CD14-positive monocyte (primary cell): ENCODE measurements at regions not wholly inside any gene's neighbourhood (a gene's known extent, or its start where the extent isn't known, plus 50 kb on each side); places are given as distances from the start of the nearest gene placed in this dataset.

Experiments
- DNase-seq, 3 donors: peaks; one replicate each; pipeline ENCODE4 v3.0.0-alpha.2; 2011 to 2022
- H2AFZ ChIP-seq: 2 replicates; pipeline ENCODE4 v1.6.0; 2012; ENCODE audit warnings: mild to moderate bottlenecking, low read depth, low read length, inconsistent platforms; ENCODE audit not compliant: insufficient read depth, poor library complexity, severe bottlenecking
- H3K27ac ChIP-seq, 2 donors: 1 replicate in 1 of 2; 2 replicates in 1 of 2; pipeline ENCODE4 v1.5.1; 2012 to 2013; ENCODE audit warnings: low read length in 2 of 2, control low read depth in 1 of 2, inconsistent platforms in 1 of 2, low read depth in 1 of 2, mild to moderate bottlenecking in 1 of 2
- H3K27me3 ChIP-seq, 2 donors: one replicate each; pipeline versions ENCODE4 v1.6.0 to v1.6.1; 2011 to 2013; ENCODE audit warnings: low read length in 2 of 2; ENCODE audit not compliant: control insufficient read depth in 2 of 2, insufficient read depth in 2 of 2
- H3K36me3 ChIP-seq, 2 donors: replicated peaks in 1 of 2; 1 replicate in 1 of 2; 2 replicates in 1 of 2; pipeline versions ENCODE4 v1.5.1 to v1.6.1; 2012 to 2013; ENCODE audit warnings: low read length in 2 of 2, control low read depth in 1 of 2, inconsistent platforms in 1 of 2, mild to moderate bottlenecking in 1 of 2; ENCODE audit not compliant: insufficient read depth in 2 of 2, control insufficient read depth in 1 of 2
- H3K4me1 ChIP-seq, 2 donors: 1 replicate in 1 of 2; 2 replicates in 1 of 2; pipeline versions ENCODE4 v1.5.1 to v1.6.1; 2012 to 2013; ENCODE audit warnings: low read length in 2 of 2, control low read depth in 1 of 2, inconsistent platforms in 1 of 2, mild to moderate bottlenecking in 1 of 2, moderate library complexity in 1 of 2; ENCODE audit not compliant: insufficient read depth in 2 of 2, control insufficient read depth in 1 of 2
- H3K4me2 ChIP-seq: replicated peaks from 2 replicates; pipeline ENCODE3; 2012; ENCODE audit warnings: low read length, moderate library complexity, mild to moderate bottlenecking; ENCODE audit not compliant: poor library complexity, severe bottlenecking; ENCODE audit errors: extremely low read depth
- H3K4me3 ChIP-seq, 3 experiments: fragments of 200-600 bp in 1 of 3; sonication (generic) in 1 of 3; replicated peaks in 1 of 3; 1 replicate in 2 of 3; 2 replicates in 1 of 3; pipeline ENCODE4 v1.5.1; 2011 to 2013; ENCODE audit warnings: low read length in 3 of 3, mild to moderate bottlenecking in 3 of 3, control low read depth in 2 of 3, low read depth in 2 of 3, inconsistent platforms in 1 of 3, moderate library complexity in 1 of 3
- H3K79me2 ChIP-seq: 2 replicates; pipeline ENCODE4 v1.6.0; 2012; ENCODE audit warnings: mild to moderate bottlenecking, control low read depth, inconsistent platforms, low read length, moderate library complexity; ENCODE audit not compliant: insufficient read depth
- H3K9ac ChIP-seq: 2 replicates; pipeline ENCODE4 v1.6.0; 2017; ENCODE audit warnings: low read length, mild to moderate bottlenecking; ENCODE audit not compliant: insufficient read depth, poor library complexity, severe bottlenecking
- H3K9me3 ChIP-seq, 2 donors: replicated peaks in 1 of 2; 1 replicate in 1 of 2; 2 replicates in 1 of 2; pipeline versions ENCODE4 v1.5.1 to v1.6.1; 2012 to 2013; ENCODE audit warnings: low read length in 2 of 2, control low read depth in 1 of 2; ENCODE audit not compliant: control insufficient read depth in 1 of 2, insufficient read depth in 1 of 2
- H4K20me1 ChIP-seq: 2 replicates; pipeline ENCODE4 v1.6.0; 2012; ENCODE audit warnings: mild to moderate bottlenecking, low read length, control low read depth, moderate library complexity; ENCODE audit not compliant: insufficient read depth
- H3K27ac Mint-ChIP-seq, 7 donors: one replicate each; pipeline ENCODE4 v1.8.0; 2020; ENCODE audit warnings: mild to moderate bottlenecking in 7 of 7, mixed read lengths in 7 of 7, moderate library complexity in 6 of 7, inconsistent platforms in 2 of 7
- H3K27me3 Mint-ChIP-seq, 3 donors: one replicate each; pipeline ENCODE4 v1.8.0; 2021 to 2022; ENCODE audit warnings: low read depth in 3 of 3, mild to moderate bottlenecking in 3 of 3, mixed read lengths in 3 of 3, moderate library complexity in 3 of 3, inconsistent platforms in 1 of 3
- H3K36me3 Mint-ChIP-seq, 2 donors: one replicate each; pipeline ENCODE4 v1.8.0; 2020; ENCODE audit warnings: mixed read lengths in 2 of 2, inconsistent platforms in 1 of 2, mild to moderate bottlenecking in 1 of 2
- H3K4me1 Mint-ChIP-seq: one replicate; pipeline ENCODE4 v1.8.0; 2020; ENCODE audit warnings: mild to moderate bottlenecking, mixed read lengths
- H3K4me3 Mint-ChIP-seq, 2 donors: one replicate each; pipeline ENCODE4 v1.8.0; 2020; ENCODE audit warnings: mild to moderate bottlenecking in 2 of 2, mixed read lengths in 2 of 2, moderate library complexity in 1 of 2
- H3K9me3 Mint-ChIP-seq, 7 donors: one replicate each; pipeline ENCODE4 v1.8.0; 2020 to 2022; ENCODE audit warnings: mixed read lengths in 7 of 7, mild to moderate bottlenecking in 6 of 7, moderate library complexity in 6 of 7, inconsistent platforms in 2 of 7
- WGBS: methylation state at CpG from one replicate; pipeline ENCODE4 v1.1.5; 2013; ENCODE audit warnings: missing lambda C conversion rate; ENCODE audit not compliant: insufficient coverage; 5-methylcytosine and 5-hydroxymethylcytosine counted together
- intact Hi-C, 2 donors: fragments of 100-400 bp; cut with micrococcal nuclease; formaldehyde crosslinking; loops; one replicate each; pipeline versions ENCODE4 v1.15.0 to v1.15.1; 2023
- TF ChIP-seq, protein P1 (sequence below): fragments of 200-600 bp; IDR thresholded peaks from one replicate; pipeline ENCODE4 v1.8.0; 2022; ENCODE audit warnings: antibody characterized with exemption, mild to moderate bottlenecking

DNA sequence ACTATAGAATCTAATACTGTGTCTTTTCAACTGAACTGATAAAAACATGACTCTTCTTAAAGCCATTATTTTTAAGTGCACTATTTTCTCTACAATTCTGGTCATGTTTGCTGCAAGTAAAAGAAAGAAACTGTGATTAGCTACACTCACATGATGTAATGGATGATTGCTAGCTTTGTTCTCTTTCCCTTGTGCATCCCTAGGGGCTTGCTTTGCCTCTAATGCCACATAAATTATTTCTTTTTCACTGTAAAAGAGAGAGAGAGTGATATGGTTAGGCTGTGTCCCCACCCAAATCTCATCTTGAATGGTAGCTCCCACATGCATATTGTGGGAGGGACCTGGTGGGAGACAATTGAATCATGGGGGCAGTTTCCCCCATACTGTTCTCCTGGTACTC lies 630.2 kb upstream of the NR3C2 start:
- DNase-seq, result no peak
- H3K4me3 ChIP-seq, result no peak overlapping the region
- Mint-ChIP-seq H3K9me3 (peaks cover 0 to 10% (median 7%) of the 10 kb centered on the region in 7 donors), H3K4me3 (no peak overlapping the region), H3K4me1 (no peaks in the 10 kb centered on the region), H3K36me3 (no peaks in the 10 kb centered on the region), H3K27me3 (no peaks in the 10 kb centered on the region), H3K27ac (no peak overlapping the region)
- H3K79me2 ChIP-seq, result no peaks in the 10 kb centered on the region
- no peaks in the 10 kb centered on the region for H3K4me1 ChIP-seq
- TF ChIP-seq, protein P1, sequence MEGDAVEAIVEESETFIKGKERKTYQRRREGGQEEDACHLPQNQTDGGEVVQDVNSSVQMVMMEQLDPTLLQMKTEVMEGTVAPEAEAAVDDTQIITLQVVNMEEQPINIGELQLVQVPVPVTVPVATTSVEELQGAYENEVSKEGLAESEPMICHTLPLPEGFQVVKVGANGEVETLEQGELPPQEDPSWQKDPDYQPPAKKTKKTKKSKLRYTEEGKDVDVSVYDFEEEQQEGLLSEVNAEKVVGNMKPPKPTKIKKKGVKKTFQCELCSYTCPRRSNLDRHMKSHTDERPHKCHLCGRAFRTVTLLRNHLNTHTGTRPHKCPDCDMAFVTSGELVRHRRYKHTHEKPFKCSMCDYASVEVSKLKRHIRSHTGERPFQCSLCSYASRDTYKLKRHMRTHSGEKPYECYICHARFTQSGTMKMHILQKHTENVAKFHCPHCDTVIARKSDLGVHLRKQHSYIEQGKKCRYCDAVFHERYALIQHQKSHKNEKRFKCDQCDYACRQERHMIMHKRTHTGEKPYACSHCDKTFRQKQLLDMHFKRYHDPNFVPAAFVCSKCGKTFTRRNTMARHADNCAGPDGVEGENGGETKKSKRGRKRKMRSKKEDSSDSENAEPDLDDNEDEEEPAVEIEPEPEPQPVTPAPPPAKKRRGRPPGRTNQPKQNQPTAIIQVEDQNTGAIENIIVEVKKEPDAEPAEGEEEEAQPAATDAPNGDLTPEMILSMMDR, result no peak
- H2AFZ ChIP-seq, result no peak overlapping the region
- peaks cover 0 to 4% of the 10 kb centered on the region in 2 donors for H3K9me3 ChIP-seq
- H3K27me3 ChIP-seq, result no peaks in the 10 kb centered on the region
- no peaks in the 10 kb centered on the region for H3K36me3 ChIP-seq
- intact Hi-C loops, result no loop called here
- no peak overlapping the region for H3K27ac ChIP-seq
- no peaks in the 10 kb centered on the region for H4K20me1 ChIP-seq
- no peak overlapping the region for H3K4me2 ChIP-seq
- no peak overlapping the region for H3K9ac ChIP-seq

DNA sequence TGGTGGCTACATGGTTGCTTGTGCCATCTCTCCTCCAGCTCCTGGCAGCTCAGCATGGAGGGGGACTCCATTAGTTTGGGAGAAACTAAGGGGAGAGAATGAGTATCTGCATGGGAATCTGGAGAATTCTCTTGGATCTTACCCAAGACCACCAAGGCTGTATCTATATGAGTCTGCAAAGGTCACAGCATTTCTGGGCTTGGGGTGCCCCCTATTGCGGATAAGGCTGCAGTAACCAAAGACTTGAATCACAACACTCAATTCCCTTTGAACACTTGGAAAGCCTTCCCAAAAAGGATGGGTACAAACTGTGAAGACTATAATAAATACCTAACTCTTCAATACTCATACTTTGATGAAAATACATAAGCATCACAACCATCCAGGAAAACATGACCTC lies 623.5 kb upstream of the NR3C2 start:
- no peaks in the 10 kb centered on the region for H3K36me3 Mint-ChIP-seq
- no peak overlapping the region for H3K4me2 ChIP-seq
- H3K27me3 ChIP-seq, result no peaks in the 10 kb centered on the region
- H3K9me3 ChIP-seq, result peaks cover 20 to 21% of the 10 kb centered on the region in 2 donors
- H3K4me1 Mint-ChIP-seq, result no peaks in the 10 kb centered on the region
- H2AFZ ChIP-seq, result no peak overlapping the region
- intact Hi-C loops, result no loop called here
- peaks cover 0 to 12% (median 6%) of the 10 kb centered on the region in 7 donors for H3K9me3 Mint-ChIP-seq
- no peaks in the 10 kb centered on the region for H3K36me3 ChIP-seq
- 100% methylated on average over 1 of the region's 1 CpG for WGBS
- no peak overlapping the region for H3K9ac ChIP-seq
- TF ChIP-seq, protein P1, result no peak
- H3K27ac ChIP-seq, result no peak overlapping the region
- no peak overlapping the region for H3K27ac Mint-ChIP-seq
- no peak overlapping the region for H3K4me3 ChIP-seq
- no peak overlapping the region for H3K4me3 Mint-ChIP-seq
- no peaks in the 10 kb centered on the region for H4K20me1 ChIP-seq
- DNase-seq, result no peak
- H3K79me2 ChIP-seq, result no peaks in the 10 kb centered on the region
- no peaks in the 10 kb centered on the region for H3K4me1 ChIP-seq
- no peaks in the 10 kb centered on the region for H3K27me3 Mint-ChIP-seq
